Tibial artery (tissue), 4 donors: ENCODE measurements at regions not wholly inside any gene's neighbourhood (a gene's known extent, or its start where the extent isn't known, plus 50 kb on each side); places are given as distances from the start of the nearest gene placed in this dataset.

Source experiments
- DNase-seq, 2 donors: peaks; one replicate each; pipeline ENCODE4 v3.0.0-alpha.2; 2019
- H3K27ac ChIP-seq, 2 donors: fragments of 200-600 bp; sonication (generic) in 1 of 2; 1 replicate in 1 of 2; 2 replicates in 1 of 2; pipeline ENCODE4 v1.5.1; 2018 to 2019; ENCODE audit warnings: mild to moderate bottlenecking in 1 of 2
- H3K27me3 ChIP-seq, 2 donors: fragments of 200-600 bp; sonication (generic) in 1 of 2; one replicate each; pipeline versions ENCODE4 v1.5.1 to v1.6.0; 2016 to 2019
- H3K36me3 ChIP-seq, 3 donors: fragments of 200-600 bp; sonication (generic) in 2 of 3; one replicate each; pipeline ENCODE4 v1.5.1; 2016 to 2019; ENCODE audit warnings: mild to moderate bottlenecking in 2 of 3
- H3K4me1 ChIP-seq, 4 donors: fragments of 200-600 bp; sonication (generic) in 2 of 4; 1 replicate in 3 of 4; 2 replicates in 1 of 4; pipeline ENCODE4 v1.5.1; 2016 to 2019
- H3K4me3 ChIP-seq, 2 donors: fragments of 200-600 bp; sonication (generic) in 1 of 2; 1 replicate in 1 of 2; 2 replicates in 1 of 2; pipeline ENCODE4 v1.5.1; 2018 to 2019; ENCODE audit warnings: mild to moderate bottlenecking in 2 of 2
- H3K9me3 ChIP-seq, 3 donors: fragments of 200-600 bp; sonication (generic) in 1 of 3; one replicate each; pipeline ENCODE4 v1.5.1; 2016 to 2019
- CTCF ChIP-seq, 2 experiments: fragments of 200-600 bp in 1 of 2; fragments of 450-650 bp in 1 of 2; IDR thresholded peaks; one replicate each; pipeline ENCODE4 v1.5.1; 2017 to 2019; ENCODE audit warnings: antibody characterized with exemption in 2 of 2, mild to moderate bottlenecking in 1 of 2, moderate library complexity in 1 of 2
- intact Hi-C: fragments of 100-400 bp; cut with DNase I; formaldehyde crosslinking; loops from one replicate; pipeline ENCODE4 v1.15.0; 2023; ENCODE audit warnings: low total_unique reads

- Histone ChIP-seq H3K4me1 (peaks cover 0 to 10% (median 5%) of the 10 kb centered on the region in 4 donors), H3K27me3 (no peaks in the 10 kb centered on the region), H3K27ac (no peak overlapping the region), H3K9me3 (no peaks in the 10 kb centered on the region), H3K4me3 (no peak overlapping the region), H3K36me3 (no peaks in the 10 kb centered on the region)
- no peak for TF ChIP-seq CTCF (IDR thresholded peaks at IDR 0.05)
- no peak for DNase-seq
- intact Hi-C loops, result no loop called here
These were observed 121.7 kb upstream of the SEMA6A start for GRCh38 chr5:116696366-116696765.

GRCh38 chr5:116695681-116696080, 121.1 kb upstream of the SEMA6A start:
- H3K4me1 ChIP-seq, result peaks cover 0 to 10% (median 5%) of the 10 kb centered on the region in 4 donors
- no peak overlapping the region for H3K4me3 ChIP-seq
- H3K27ac ChIP-seq, result no peak overlapping the region
- H3K9me3 ChIP-seq, result no peaks in the 10 kb centered on the region
- no peak for DNase-seq
- H3K27me3 ChIP-seq, result no peaks in the 10 kb centered on the region
- H3K36me3 ChIP-seq, result no peaks in the 10 kb centered on the region
- intact Hi-C loops, result no loop called here
- TF ChIP-seq CTCF (IDR thresholded peaks at IDR 0.05), result no peak

DNA sequence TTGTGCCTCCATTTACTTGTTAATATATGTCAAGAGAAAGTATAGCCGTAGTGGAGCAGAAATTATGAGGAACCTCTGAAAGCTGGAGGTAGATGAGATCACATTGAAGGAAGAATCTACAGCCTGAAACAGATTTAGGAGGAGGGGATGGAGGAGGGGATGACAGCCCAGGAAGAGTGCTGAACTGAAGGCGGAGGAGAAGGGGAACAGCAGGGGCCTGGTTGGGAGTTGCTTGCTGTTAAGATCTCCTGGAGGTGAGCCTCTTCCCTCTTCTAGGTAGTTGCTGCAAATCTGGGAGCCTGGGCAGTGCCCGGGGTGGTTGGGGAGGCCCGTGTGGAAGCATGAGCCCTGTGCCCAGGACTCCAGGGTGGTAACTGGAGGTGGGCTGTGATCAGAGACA, 111.8 kb upstream of the SEMA6A start:
- DNase-seq, result no peak
- Histone ChIP-seq H3K4me3 (no peak overlapping the region), H3K9me3 (no peaks in the 10 kb centered on the region), H3K4me1 (peaks cover 0 to 3% (median 1%) of the 10 kb centered on the region in 4 donors), H3K27ac (no peak overlapping the region), H3K36me3 (no peaks in the 10 kb centered on the region), H3K27me3 (no peaks in the 10 kb centered on the region)
- intact Hi-C loops, result no loop called here
- TF ChIP-seq CTCF (IDR thresholded peaks at IDR 0.05), result no peak

DNA sequence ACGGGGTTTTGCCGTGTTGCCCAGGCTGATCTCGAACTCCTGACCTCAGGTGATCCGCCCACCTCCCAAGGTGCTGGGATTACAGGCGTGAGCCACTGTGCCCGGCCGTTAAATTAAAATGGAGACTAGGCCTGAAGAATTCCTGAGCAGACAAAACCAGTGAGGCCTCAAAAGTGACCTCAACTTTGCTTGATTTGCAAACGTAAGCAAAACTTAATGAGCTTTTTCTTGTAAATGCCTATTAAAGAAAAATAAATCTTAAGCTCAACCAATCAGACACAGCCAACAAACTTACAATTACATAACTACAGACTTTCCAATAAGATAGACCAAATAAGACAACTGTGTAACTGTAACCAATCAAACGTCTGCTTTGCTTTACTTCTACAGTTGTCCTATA, 111.3 kb upstream of the SEMA6A start:
- H3K4me1 ChIP-seq, result peaks cover 0 to 8% (median 4%) of the 10 kb centered on the region in 4 donors
- H3K9me3 ChIP-seq, result no peaks in the 10 kb centered on the region
- intact Hi-C loops, result no loop called here
- H3K27me3 ChIP-seq, result no peaks in the 10 kb centered on the region
- TF ChIP-seq CTCF (IDR thresholded peaks at IDR 0.05), result no peak
- H3K27ac ChIP-seq, result no peak overlapping the region
- H3K4me3 ChIP-seq, result no peak overlapping the region
- no peak for DNase-seq
- H3K36me3 ChIP-seq, result no peaks in the 10 kb centered on the region

DNA sequence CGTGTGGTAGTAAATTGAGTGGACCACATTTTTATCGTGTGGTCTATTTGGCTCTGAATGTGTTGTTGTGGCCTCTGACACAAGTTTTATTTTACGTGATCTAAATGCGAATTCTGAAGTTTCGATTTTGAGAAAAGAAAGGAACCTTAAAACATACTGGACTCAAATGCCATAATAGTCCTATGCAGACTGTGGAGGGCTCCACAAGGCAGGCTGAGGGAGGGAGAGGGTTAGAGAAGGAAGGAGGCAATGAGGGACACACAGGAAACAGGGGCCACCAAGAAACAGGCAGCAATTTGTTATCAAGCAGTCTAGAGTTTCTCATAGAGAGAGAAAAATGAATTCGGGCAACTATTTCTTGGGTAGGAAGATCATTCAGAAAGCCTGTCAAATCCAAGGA, 110.4 kb upstream of the SEMA6A start:
- no peak for DNase-seq
- Histone ChIP-seq H3K4me1 (peaks cover 0 to 12% (median 4%) of the 10 kb centered on the region in 4 donors), H3K4me3 (no peak overlapping the region), H3K27ac (no peak overlapping the region), H3K27me3 (no peaks in the 10 kb centered on the region), H3K36me3 (no peaks in the 10 kb centered on the region), H3K9me3 (no peaks in the 10 kb centered on the region)
- no peak for TF ChIP-seq CTCF (IDR thresholded peaks at IDR 0.05)
- intact Hi-C loops, result no loop called here
